Panc1 (cell line): ENCODE measurements at regions not wholly inside any gene's neighbourhood (a gene's known extent, or its start where the extent isn't known, plus 50 kb on each side); places are given as distances from the start of the nearest gene placed in this dataset.

ENCODE experiments used
- ATAC-seq: fragments of 200-7000 bp; cut with Tn5 transposase; 2 replicates; pipeline ENCODE4 v1.9.1; 2020; ENCODE audit warnings: mild to moderate bottlenecking, moderate library complexity
- BruUV-seq: library from RNA; stranded (reverse); fragments of 400-500 nt; replicated peaks from 2 replicates; lab custom pipeline; 2021; lab: Mats Ljungman, UMichigan
- CTCF ChIA-PET: fragments of 300-600 bp; sonication (Branson Sonifier 250); formaldehyde crosslinking; loops from one replicate; lab custom pipeline; 2022; ENCODE audit warnings: antibody characterized with exemption; lab: Charles Lee
- POLR2A ChIA-PET: fragments of 300-600 bp; sonication (Branson Sonifier 250); formaldehyde crosslinking; loops from one replicate; lab custom pipeline; 2022; ENCODE audit warnings: antibody characterized with exemption; lab: Charles Lee
- DNase-seq: peaks from one replicate; pipeline ENCODE4 v3.0.0-alpha.2; 2010; ENCODE audit warnings: low read depth, low spot score
- H3K27ac ChIP-seq: 2 replicates; pipeline ENCODE4 v1.5.1; 2011; ENCODE audit warnings: mild to moderate bottlenecking, low read length, inconsistent platforms
- H3K27me3 ChIP-seq: fragments of 200-500 bp; sonication (Bioruptor generic); 2 replicates; pipeline ENCODE4 v1.6.0; 2014; ENCODE audit warnings: low read length, inconsistent platforms; ENCODE audit not compliant: control insufficient read depth, insufficient read depth
- H3K36me3 ChIP-seq: fragments of 200-500 bp; sonication (Bioruptor generic); 2 replicates; pipeline ENCODE4 v1.5.1; 2014; ENCODE audit warnings: inconsistent platforms, mild to moderate bottlenecking, low read length, moderate library complexity; ENCODE audit not compliant: control insufficient read depth, insufficient read depth
- H3K4me1 ChIP-seq: 2 replicates; pipeline ENCODE4 v1.5.1; 2011; ENCODE audit warnings: inconsistent platforms, mild to moderate bottlenecking, low read length, moderate library complexity; ENCODE audit not compliant: control insufficient read depth, insufficient read depth
- H3K4me3 ChIP-seq, 2 experiments: 2 replicates each; pipeline ENCODE4 v1.5.1; 2011 to 2012; ENCODE audit warnings: low read depth in 2 of 2, low read length in 2 of 2, mild to moderate bottlenecking in 2 of 2, inconsistent platforms in 1 of 2, moderate library complexity in 1 of 2
- H3K9me3 ChIP-seq: fragments of 200-500 bp; sonication (Bioruptor generic); 2 replicates; pipeline ENCODE4 v1.5.1; 2014; ENCODE audit warnings: low read depth, mild to moderate bottlenecking, inconsistent platforms, low read length, moderate library complexity; ENCODE audit not compliant: control insufficient read depth, insufficient read depth
- POLR2AphosphoS5 ChIP-seq: IDR thresholded peaks from 2 replicates; pipeline ENCODE4 v1.6.1; 2012; ENCODE audit warnings: mild to moderate bottlenecking, low read depth, low read length, moderate library complexity
- SIN3A ChIP-seq: IDR thresholded peaks from 2 replicates; pipeline ENCODE4 v1.6.1; 2012; ENCODE audit warnings: low read depth, mild to moderate bottlenecking, low read length, moderate library complexity, borderline replicate concordance; ENCODE audit not compliant: insufficient read depth
- TCF7L2 ChIP-seq: IDR thresholded peaks from 2 replicates; pipeline ENCODE4 v1.6.1; 2011; ENCODE audit warnings: mild to moderate bottlenecking, low read depth, low read length, inconsistent platforms
- in situ Hi-C: cut with HindIII; loops from 2 replicates; pipeline ENCODE4 v1.10.0; 2016; ENCODE audit warnings: low sequenced_read_pairs, low pct_unique_long_range_greater_than_20kb
- intact Hi-C: fragments of 100-400 bp; cut with micrococcal nuclease; formaldehyde crosslinking; loops from one replicate; pipeline ENCODE4 v1.10.0; 2022; ENCODE audit not compliant: unreplicated experiment
- TF ChIP-seq, protein P1 (sequence below), 2 experiments: IDR thresholded peaks; 2 replicates each; pipeline ENCODE4 v1.6.1; 2011 to 2012; ENCODE audit warnings: low read depth in 2 of 2, control low read depth in 1 of 2, low read length in 1 of 2, mild to moderate bottlenecking in 1 of 2, moderate library complexity in 1 of 2; ENCODE audit not compliant: insufficient read depth in 1 of 2
- TF ChIP-seq, protein P2 (sequence below): fragments of 450-650 bp; IDR thresholded peaks from 2 replicates; pipeline ENCODE4 v1.5.1; 2017; ENCODE audit warnings: mild to moderate bottlenecking

DNA sequence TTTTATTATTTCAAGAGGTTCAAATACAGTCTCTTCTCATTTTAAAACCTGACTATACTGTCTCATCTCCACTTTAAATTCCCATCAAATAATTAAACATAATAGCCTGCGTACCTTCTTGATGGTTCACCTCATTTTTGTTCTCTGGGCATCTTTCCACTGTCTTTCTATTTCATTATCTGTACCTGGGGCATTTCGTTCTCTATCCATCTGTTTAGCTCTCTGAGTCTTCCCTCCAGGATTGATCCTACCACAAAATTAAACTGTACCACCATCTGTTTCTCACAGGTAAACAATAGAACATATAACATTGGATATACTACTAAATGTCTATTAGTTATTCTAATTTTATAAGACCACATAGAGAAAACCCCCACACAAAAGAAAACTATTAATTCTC lies 1331.4 kb downstream of the NSUN3 start:
- CTCF ChIA-PET = no interaction called here
- in situ Hi-C loops (no loop called here), intact Hi-C loops (no loop called here)
- no peaks in the 10 kb centered on the region; the same call in 1 of the 2 replicates for H3K9me3 ChIP-seq
- no peak for DNase-seq
- H3K27ac ChIP-seq = no peak overlapping the region
- TF ChIP-seq, protein P1, sequence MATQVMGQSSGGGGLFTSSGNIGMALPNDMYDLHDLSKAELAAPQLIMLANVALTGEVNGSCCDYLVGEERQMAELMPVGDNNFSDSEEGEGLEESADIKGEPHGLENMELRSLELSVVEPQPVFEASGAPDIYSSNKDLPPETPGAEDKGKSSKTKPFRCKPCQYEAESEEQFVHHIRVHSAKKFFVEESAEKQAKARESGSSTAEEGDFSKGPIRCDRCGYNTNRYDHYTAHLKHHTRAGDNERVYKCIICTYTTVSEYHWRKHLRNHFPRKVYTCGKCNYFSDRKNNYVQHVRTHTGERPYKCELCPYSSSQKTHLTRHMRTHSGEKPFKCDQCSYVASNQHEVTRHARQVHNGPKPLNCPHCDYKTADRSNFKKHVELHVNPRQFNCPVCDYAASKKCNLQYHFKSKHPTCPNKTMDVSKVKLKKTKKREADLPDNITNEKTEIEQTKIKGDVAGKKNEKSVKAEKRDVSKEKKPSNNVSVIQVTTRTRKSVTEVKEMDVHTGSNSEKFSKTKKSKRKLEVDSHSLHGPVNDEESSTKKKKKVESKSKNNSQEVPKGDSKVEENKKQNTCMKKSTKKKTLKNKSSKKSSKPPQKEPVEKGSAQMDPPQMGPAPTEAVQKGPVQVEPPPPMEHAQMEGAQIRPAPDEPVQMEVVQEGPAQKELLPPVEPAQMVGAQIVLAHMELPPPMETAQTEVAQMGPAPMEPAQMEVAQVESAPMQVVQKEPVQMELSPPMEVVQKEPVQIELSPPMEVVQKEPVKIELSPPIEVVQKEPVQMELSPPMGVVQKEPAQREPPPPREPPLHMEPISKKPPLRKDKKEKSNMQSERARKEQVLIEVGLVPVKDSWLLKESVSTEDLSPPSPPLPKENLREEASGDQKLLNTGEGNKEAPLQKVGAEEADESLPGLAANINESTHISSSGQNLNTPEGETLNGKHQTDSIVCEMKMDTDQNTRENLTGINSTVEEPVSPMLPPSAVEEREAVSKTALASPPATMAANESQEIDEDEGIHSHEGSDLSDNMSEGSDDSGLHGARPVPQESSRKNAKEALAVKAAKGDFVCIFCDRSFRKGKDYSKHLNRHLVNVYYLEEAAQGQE (IDR thresholded peaks at IDR 0.05; ENCODE audit: insufficient read depth in 1 of 2, low read depth in 2 of 2, low read length in 1 of 2) = no peak
- TF ChIP-seq TCF7L2 (no peak), POLR2AphosphoS5 (no peak), SIN3A (no peak)
- TF ChIP-seq, protein P2, sequence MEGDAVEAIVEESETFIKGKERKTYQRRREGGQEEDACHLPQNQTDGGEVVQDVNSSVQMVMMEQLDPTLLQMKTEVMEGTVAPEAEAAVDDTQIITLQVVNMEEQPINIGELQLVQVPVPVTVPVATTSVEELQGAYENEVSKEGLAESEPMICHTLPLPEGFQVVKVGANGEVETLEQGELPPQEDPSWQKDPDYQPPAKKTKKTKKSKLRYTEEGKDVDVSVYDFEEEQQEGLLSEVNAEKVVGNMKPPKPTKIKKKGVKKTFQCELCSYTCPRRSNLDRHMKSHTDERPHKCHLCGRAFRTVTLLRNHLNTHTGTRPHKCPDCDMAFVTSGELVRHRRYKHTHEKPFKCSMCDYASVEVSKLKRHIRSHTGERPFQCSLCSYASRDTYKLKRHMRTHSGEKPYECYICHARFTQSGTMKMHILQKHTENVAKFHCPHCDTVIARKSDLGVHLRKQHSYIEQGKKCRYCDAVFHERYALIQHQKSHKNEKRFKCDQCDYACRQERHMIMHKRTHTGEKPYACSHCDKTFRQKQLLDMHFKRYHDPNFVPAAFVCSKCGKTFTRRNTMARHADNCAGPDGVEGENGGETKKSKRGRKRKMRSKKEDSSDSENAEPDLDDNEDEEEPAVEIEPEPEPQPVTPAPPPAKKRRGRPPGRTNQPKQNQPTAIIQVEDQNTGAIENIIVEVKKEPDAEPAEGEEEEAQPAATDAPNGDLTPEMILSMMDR = no peak
- H3K4me1 ChIP-seq = no peaks in the 10 kb centered on the region
- H3K27me3 ChIP-seq = no peaks in the 10 kb centered on the region
- POLR2A ChIA-PET = no interaction called here
- no peaks in the 10 kb centered on the region for H3K36me3 ChIP-seq
- H3K4me3 ChIP-seq = no peak overlapping the region
- ATAC-seq = no peak
- BruUV-seq = no TSS peak

DNA sequence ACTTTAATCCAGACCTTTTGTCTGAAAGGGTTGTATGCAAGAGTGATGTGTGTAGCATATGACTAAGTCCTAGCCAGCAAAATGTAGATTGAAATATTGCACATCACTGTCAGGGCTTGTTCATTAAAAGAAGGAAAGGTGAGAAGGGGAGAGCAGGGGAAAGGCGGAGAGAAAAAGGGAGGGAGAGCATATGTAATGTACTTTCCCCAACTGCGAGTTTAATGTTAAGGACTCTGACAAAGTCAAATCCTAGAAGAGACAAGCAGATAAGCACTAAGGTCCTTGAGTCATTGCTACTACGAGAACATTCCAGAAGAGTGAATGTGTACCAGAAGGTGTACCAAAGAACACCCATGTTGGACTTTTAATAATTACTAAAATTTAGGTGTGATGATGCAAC lies 1336.7 kb downstream of the NSUN3 start:
- ChIA-PET POLR2A (no interaction called here), CTCF (no interaction called here)
- intact Hi-C loops (no loop called here), in situ Hi-C loops (no loop called here)
- BruUV-seq = no TSS peak
- H3K4me1 ChIP-seq = no peaks in the 10 kb centered on the region
- no peaks in the 10 kb centered on the region for H3K27me3 ChIP-seq
- no peak overlapping the region for H3K27ac ChIP-seq
- DNase-seq (no peak), ATAC-seq (no peak)
- TF ChIP-seq, protein P1 (IDR thresholded peaks at IDR 0.05; ENCODE audit: insufficient read depth in 1 of 2, low read depth in 2 of 2, low read length in 1 of 2) = no peak
- no peak for TF ChIP-seq SIN3A
- no peak for TF ChIP-seq POLR2AphosphoS5
- TF ChIP-seq, protein P2 = no peak
- no peak for TF ChIP-seq TCF7L2
- no peak overlapping the region for H3K4me3 ChIP-seq
- no peaks in the 10 kb centered on the region for H3K9me3 ChIP-seq
- no peaks in the 10 kb centered on the region for H3K36me3 ChIP-seq
